K562 (cell line): ENCODE measurements at regions not wholly inside any gene's neighbourhood (a gene's known extent, or its start where the extent isn't known, plus 50 kb on each side); places are given as distances from the start of the nearest gene placed in this dataset.

ENCODE experiments used
- ATAC-seq: fragments of 200-7000 bp; cut with Tn5 transposase; 3 replicates; pipeline ENCODE4 v1.9.1; 2020; ENCODE audit warnings: moderate library complexity
- BruUV-seq: library from RNA; stranded (reverse); fragments of 400-500 nt; replicated peaks from 2 replicates; lab custom pipeline; 2021; lab: Mats Ljungman, UMichigan
- CTCF ChIA-PET: fragments of 300-600 bp; formaldehyde crosslinking; extraction: SDS; loops from one replicate; lab custom pipeline; 2021; ENCODE audit warnings: low intra/inter-chr PET ratio; lab: Yijun Ruan, JAX
- POLR2A ChIA-PET: fragments of 300-600, 350-650 bp; sonication (Branson Sonifier 250); formaldehyde crosslinking; extraction: SDS; loops from one replicate; lab custom pipeline; 2021; ENCODE audit warnings: antibody characterized with exemption, inconsistent platforms; lab: Yijun Ruan, JAX
- DNase-seq, 4 experiments: peaks; one replicate each; pipeline versions ENCODE4 v3.0.0 to v3.0.0-alpha.2; 2011 to 2018; ENCODE audit warnings: low spot score in 3 of 4, mixed read lengths in 3 of 4; ENCODE audit errors: extremely low read depth in 1 of 4
- FAIRE-seq: peaks from 2 replicates; lab custom pipeline; 2011; peaks lifted over from hg19 to GRCh38; lab: Jason Lieb, UNC
- H2AFZ ChIP-seq: 2 replicates; pipeline ENCODE4 v1.6.0; 2011; ENCODE audit warnings: low read depth, low read length, control low read depth, inconsistent platforms
- H3K27ac ChIP-seq: fragments of 200-600 bp; 3 replicates; pipeline ENCODE4 v1.8.0; 2011; ENCODE audit warnings: low read depth, mild to moderate bottlenecking, control low read depth, inconsistent platforms, low read length, moderate library complexity, mixed read lengths; ENCODE audit errors: extremely low read depth
- H3K27me3 ChIP-seq, 2 experiments: fragments of 300-600 bp in 1 of 2; 2 replicates in 1 of 2; 3 replicates in 1 of 2; pipeline versions ENCODE4 v1.6.0 to v1.8.0; 2011; ENCODE audit warnings: inconsistent platforms in 2 of 2, low read length in 2 of 2, mild to moderate bottlenecking in 1 of 2, mixed read lengths in 1 of 2, moderate library complexity in 1 of 2; ENCODE audit not compliant: control insufficient read depth in 2 of 2, insufficient read depth in 2 of 2
- H3K36me3 ChIP-seq: fragments of 300-600 bp; 3 replicates; pipeline ENCODE4 v1.8.0; 2011; ENCODE audit warnings: mild to moderate bottlenecking, low read length, inconsistent platforms; ENCODE audit not compliant: control insufficient read depth, insufficient read depth
- H3K4me1 ChIP-seq, 2 experiments: fragments of 200-600 bp in 1 of 2; replicated peaks in 1 of 2; 2 replicates in 1 of 2; 3 replicates in 1 of 2; pipeline versions ENCODE4 v1.5.1 to v1.8.0; 2011; ENCODE audit warnings: inconsistent platforms in 2 of 2, low read length in 2 of 2, mild to moderate bottlenecking in 1 of 2, mixed read lengths in 1 of 2, moderate library complexity in 1 of 2; ENCODE audit not compliant: control insufficient read depth in 2 of 2, insufficient read depth in 2 of 2
- H3K4me2 ChIP-seq: 2 replicates; pipeline ENCODE4 v1.6.1; 2011; ENCODE audit warnings: low read length, control low read depth, inconsistent platforms, mixed read lengths; ENCODE audit not compliant: insufficient read depth
- H3K4me3 ChIP-seq: fragments of 200-600 bp; sonication (generic), shearing (Covaris generic); 2 replicates; pipeline ENCODE4 v1.5.1; 2016; ENCODE audit warnings: control low read depth, inconsistent platforms
- H3K79me2 ChIP-seq: fragments of 200-600 bp; 3 replicates; pipeline ENCODE4 v1.8.0; 2011; ENCODE audit warnings: low read length, inconsistent platforms; ENCODE audit not compliant: control insufficient read depth, insufficient read depth
- H3K9ac ChIP-seq, 2 experiments: 2 replicates each; pipeline versions ENCODE4 v1.6.0 to v1.6.1; 2011; ENCODE audit warnings: low read depth in 2 of 2, low read length in 2 of 2, control low read depth in 1 of 2, inconsistent platforms in 1 of 2, mild to moderate bottlenecking in 1 of 2, mixed read lengths in 1 of 2; ENCODE audit not compliant: insufficient read depth in 1 of 2
- H3K9me1 ChIP-seq: one replicate; pipeline ENCODE4 v1.6.0; 2011; ENCODE audit warnings: inconsistent platforms, mild to moderate bottlenecking, low read length, moderate library complexity; ENCODE audit not compliant: control insufficient read depth, insufficient read depth
- H3K9me3 ChIP-seq: replicated peaks from 2 replicates; pipeline ENCODE4 v1.5.1; 2011; ENCODE audit warnings: low read depth, low read length, inconsistent platforms; ENCODE audit not compliant: control insufficient read depth, insufficient read depth
- H4K20me1 ChIP-seq: replicated peaks from 2 replicates; pipeline ENCODE4 v1.6.1; 2011; ENCODE audit warnings: low read length, inconsistent platforms, mixed read lengths; ENCODE audit not compliant: control insufficient read depth, insufficient read depth
- ATF2 ChIP-seq: sonication (generic); formaldehyde crosslinking; IDR thresholded peaks from 2 replicates; pipeline ENCODE4 v1.8.1; 2022; ENCODE audit warnings: missing genetic modification reagents
- CBFB ChIP-seq: sonication (generic); formaldehyde crosslinking; IDR thresholded peaks from 2 replicates; pipeline ENCODE4 v1.4.0; 2020; ENCODE audit warnings: mild to moderate bottlenecking, missing genetic modification reagents
- CCAR2 ChIP-seq: fragments of 200-400 bp; formaldehyde crosslinking; IDR thresholded peaks from 2 replicates; pipeline ENCODE4 v1.6.1; 2017; ENCODE audit warnings: mild to moderate bottlenecking, low read depth, low read length
- PHB2 ChIP-seq: fragments of 450-650 bp; IDR thresholded peaks from 2 replicates; pipeline ENCODE4 v1.6.1; 2017; ENCODE audit warnings: low read depth
- POLR2AphosphoS5 ChIP-seq: IDR thresholded peaks from 2 replicates; pipeline ENCODE4 v1.6.1; 2011; ENCODE audit warnings: mild to moderate bottlenecking, low read depth, low read length, moderate library complexity; ENCODE audit not compliant: control insufficient read depth, insufficient read depth
- RBM22 ChIP-seq: fragments of 200-400 bp; formaldehyde crosslinking; IDR thresholded peaks from 2 replicates; pipeline ENCODE4 v1.6.1; 2018; ENCODE audit warnings: low read length, low read depth; ENCODE audit not compliant: poor library complexity, severe bottlenecking
- USF1 ChIP-seq: sonication (generic); formaldehyde crosslinking; IDR thresholded peaks from 2 replicates; pipeline ENCODE4 v1.9.0; 2022; ENCODE audit warnings: mild to moderate bottlenecking, missing genetic modification reagents
- WGBS: fragments of 100-300 bp; shearing (Covaris generic); methylation state at CpG from one replicate; pipeline ENCODE4 v1.1.6; 2016; ENCODE audit warnings: low coverage, mixed read lengths; ENCODE audit not compliant: insufficient coverage; ENCODE audit errors: missing lambda C conversion rate; 5-methylcytosine and 5-hydroxymethylcytosine counted together
- in situ Hi-C: fragments of 300-500 bp; cut with MboI; formaldehyde crosslinking; loops from 4 replicates; pipeline ENCODE4 v1.15.0; 2018; ENCODE audit warnings: inconsistent platforms, mixed read lengths
- intact Hi-C: fragments of 100-400 bp; cut with micrococcal nuclease; formaldehyde crosslinking; loops from 2 replicates; pipeline ENCODE4 v1.14.2; 2022

GRCh38 chr6:148239215-148239614 lies 103.4 kb upstream of the SASH1 start:
- Histone ChIP-seq H3K4me3 (no peak overlapping the region), H3K4me1 (no peaks in the 10 kb centered on the region), H3K4me2 (no peak overlapping the region), H3K79me2 (no peaks in the 10 kb centered on the region), H3K9me3 (no peaks in the 10 kb centered on the region), H3K27me3 (peaks cover 5 to 19% of the 10 kb centered on the region in 2 experiments; a peak in 3 of 5 replicates), H4K20me1 (no peaks in the 10 kb centered on the region), H3K27ac (no peak overlapping the region), H3K36me3 (no peaks in the 10 kb centered on the region), H2AFZ (no peak overlapping the region), H3K9ac (no peak overlapping the region), H3K9me1 (no peaks in the 10 kb centered on the region)
- FAIRE-seq: no peak
- no peak for TF ChIP-seq PHB2
- no peak for TF ChIP-seq USF1 (CRISPR knock-in tag)
- TF ChIP-seq ATF2 (CRISPR knock-in tag): no peak
- TF ChIP-seq CCAR2: no peak
- no peak for TF ChIP-seq RBM22
- TF ChIP-seq CBFB (CRISPR knock-in tag): no peak
- TF ChIP-seq POLR2AphosphoS5: no peak
- BruUV-seq: no TSS peak
- in situ Hi-C loops (no loop called here), intact Hi-C loops (no loop called here)
- no peak for ATAC-seq
- ChIA-PET CTCF (no interaction called here), POLR2A (no interaction called here)
- no peak for DNase-seq
- WGBS: 4% methylated on average over 5 of the region's 5 CpGs
